ENCODE measurements at regions not wholly inside any gene's neighbourhood (a gene's known extent, or its start where the extent isn't known, plus 50 kb on each side); places are given as distances from the start of the nearest gene placed in this dataset.
"Not testable (repeated sequence)": the region's sequence is repeated elsewhere in the genome, so short reads cannot be mapped to it uniquely, and the experiment has no call there.

- no peak for DNase-seq (ENCODE audit: low spot score)
Measured at GRCh38 chr5:120151181-120151580, 312.9 kb upstream of the PRR16 start.

DNA sequence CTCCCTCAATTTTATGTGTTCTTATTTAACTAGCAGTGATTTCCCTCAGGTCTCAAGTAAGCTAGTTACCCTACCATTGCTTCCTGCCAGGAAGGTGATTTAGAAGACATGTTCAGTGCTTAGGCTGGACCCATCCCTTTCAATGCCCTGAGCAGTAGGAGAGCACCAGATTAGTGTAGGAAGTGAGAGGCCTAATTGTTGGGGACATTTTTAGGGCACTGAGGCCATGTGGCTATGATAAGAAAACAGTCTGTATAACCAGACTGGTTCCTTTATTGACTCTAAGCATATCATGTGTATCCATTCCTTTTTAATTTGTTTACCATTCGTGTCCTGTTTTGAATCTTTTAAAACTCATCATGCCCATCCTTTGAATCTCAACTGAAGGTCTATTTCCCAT is 312.3 kb upstream of the PRR16 start:
- DNase-seq (ENCODE audit: low spot score) = no peak

- DNase-seq (ENCODE audit: low spot score) = no peak
Measured at GRCh38 chr5:120152472-120152871, 311.6 kb upstream of the PRR16 start.

DNA sequence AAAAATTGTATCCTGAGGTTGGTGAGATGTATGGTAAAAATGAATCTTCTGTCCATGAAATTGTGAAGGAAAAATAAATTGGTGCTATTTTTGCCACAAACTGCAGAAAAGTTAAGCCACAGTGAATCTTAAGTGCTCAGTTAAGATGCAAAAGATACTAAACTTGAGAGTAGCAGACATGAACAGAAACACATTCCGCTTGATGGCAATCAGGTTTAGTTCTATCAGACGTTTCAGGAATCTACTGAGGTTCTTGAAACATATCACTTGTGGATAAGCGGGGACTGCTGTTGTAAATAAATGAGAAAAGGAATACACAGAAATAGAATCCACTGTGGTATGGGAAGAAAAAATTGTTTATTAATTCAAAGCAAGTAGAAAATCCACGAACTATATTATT is 311.2 kb upstream of the PRR16 start:
- no peak for DNase-seq (ENCODE audit: low spot score)

- DNase-seq (ENCODE audit: low spot score) = no peak
Measured at GRCh38 chr5:120153551-120153950, 310.5 kb upstream of the PRR16 start.

DNA sequence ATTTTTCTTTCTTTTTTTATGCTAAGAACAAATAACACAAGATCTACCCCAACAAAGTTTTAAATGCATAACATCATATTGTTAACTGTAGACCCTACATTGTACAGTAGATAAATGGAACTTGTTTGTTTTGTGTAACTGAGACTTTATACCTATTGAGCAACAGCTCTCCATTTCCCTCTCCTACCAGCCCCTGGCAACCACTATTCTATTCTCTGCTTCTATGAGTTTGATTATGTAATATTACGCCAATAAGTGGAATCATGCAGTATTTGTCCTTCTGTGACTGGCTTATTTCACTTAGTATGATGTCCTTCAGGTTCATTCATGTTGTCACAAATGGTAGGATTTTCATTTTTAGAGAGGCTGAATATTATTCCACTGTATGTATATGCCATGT is 308.2 kb upstream of the PRR16 start:
- DNase-seq (ENCODE audit: low spot score) = no peak

DNA sequence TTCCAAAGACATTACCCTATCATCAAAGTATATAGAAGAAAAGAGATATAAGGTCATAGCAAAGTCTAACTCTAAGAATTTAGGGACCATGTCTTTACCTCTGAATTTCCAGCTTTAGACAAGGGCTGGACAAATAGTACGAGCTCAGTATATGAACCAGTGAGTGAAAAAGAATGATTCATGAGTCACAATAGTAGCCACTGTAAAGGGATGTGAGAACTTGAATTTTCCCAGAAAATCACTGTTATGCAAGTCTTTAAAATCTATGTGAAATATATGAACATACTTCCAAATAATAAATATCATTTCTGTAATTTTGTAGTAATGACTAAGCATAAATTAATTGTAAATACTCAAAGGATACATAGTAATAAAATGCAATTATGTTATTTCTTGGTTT is 305.9 kb upstream of the PRR16 start:
- no peak for DNase-seq (ENCODE audit: low spot score)

DNA sequence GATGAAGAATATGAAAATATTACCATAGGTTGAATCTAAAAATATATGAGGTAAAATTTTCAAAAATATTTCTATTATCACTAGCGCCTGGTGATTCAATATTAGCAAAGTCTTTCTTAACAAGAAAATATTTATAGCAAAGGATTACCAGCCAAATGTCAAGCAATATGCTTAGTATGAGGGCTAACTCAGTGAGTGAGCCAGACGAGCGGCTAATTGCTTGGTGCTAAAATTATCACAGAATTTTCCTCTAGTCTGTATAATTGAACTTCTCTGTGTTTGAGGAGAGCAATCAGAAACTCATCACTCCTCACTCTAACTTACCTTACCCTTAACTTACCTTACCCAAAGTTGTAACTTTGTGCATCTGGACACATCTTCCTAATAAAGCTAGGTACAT is 304.9 kb upstream of the PRR16 start:
- DNase-seq (ENCODE audit: low spot score) = no peak

DNA sequence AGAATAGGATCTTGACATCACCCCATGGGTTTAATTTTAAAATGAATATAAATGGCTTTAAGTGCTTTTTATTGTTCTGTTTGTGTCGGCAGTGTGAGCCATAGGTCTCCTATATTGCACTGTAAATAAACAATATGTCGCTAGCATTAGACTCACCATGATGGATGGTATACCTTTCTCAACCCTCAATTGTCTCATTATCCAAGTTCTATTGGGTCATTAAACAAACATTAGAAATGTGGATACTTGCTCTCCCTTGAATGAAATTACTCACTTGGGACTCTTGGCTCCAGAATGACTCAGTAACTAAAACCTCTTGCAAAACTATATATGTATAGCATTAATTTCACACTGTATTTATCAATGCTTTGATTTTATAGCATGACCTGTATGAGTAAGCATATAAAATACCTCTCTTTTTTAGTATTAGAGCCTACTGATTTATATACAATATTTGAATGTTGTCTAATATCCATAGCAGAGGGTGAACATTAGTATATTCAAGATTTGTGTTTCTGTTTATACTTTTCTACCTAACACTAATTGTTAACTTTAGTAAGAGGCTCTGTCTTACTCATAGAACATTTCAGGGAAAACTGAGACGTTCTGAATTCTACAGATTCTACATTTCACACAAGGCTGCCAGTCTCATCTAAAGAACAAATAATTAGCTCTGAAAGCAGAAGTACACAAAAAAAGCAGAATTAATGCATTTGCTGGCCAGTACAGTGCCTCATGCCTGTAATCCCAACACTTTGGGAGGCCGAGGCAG is 303.8 kb upstream of the PRR16 start:
- no peak for DNase-seq (ENCODE audit: low spot score)

DNA sequence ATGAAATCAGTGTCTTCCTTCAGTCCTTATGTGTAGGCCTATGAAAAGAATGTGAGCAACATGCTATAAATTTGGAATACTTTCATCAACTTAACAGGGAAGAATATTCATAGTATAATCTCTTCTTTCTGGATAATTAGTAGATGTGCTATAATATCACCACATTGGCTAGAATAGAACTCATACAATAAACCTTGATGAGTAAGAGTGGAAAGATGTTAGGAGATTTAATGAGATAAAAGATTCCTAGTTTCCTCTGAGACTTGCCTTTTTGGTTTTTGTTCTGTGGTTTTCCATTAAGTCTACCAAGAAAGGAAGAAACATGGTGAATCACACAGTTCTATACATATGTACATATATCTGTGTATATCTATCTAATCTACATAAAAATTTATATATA is 301.8 kb upstream of the PRR16 start:
- no peak for DNase-seq (ENCODE audit: low spot score)

- DNase-seq (ENCODE audit: low spot score) = no peak
Measured at GRCh38 chr5:120164037-120164436, 300.1 kb upstream of the PRR16 start.

DNA sequence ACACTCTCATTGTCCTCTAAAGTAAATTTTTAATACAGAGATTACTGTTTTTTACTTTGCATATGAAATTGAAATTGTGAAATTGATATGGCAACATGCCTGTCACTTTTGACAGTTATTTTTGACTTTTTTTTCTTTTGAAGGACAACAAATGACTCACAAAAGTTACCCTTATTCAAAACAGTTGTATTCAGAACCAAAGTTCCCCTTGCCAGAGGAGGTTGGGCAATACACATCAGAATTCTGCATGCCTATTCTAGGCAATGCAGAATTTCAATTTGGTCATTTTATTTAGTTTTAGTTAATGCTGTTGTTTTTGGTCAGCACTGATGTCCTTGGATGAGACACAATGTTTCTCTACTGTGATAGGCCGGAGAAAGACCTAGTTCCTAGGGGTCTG is 299.1 kb upstream of the PRR16 start:
- DNase-seq (ENCODE audit: low spot score) = no peak

DNA sequence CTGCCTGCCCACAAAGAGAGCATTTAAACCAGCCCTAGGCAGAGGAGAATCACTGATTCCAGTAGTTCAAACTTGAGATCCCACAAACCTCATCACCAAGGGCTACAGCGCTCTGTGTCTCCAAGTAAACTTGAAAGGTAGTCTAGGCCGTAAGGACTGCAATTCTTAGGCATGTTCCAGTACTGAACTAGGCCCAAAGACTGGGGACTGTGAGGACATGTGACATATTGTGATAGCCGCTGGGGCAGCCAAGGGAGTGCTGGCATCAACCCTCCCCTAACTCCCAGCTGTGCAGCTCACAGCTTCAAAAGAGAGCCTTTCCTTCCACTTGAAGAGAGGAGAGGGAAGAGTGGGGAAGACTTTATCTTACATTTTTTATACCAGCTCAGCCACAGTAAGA is 291.0 kb upstream of the PRR16 start:
- no peak for DNase-seq (ENCODE audit: low spot score)

DNA sequence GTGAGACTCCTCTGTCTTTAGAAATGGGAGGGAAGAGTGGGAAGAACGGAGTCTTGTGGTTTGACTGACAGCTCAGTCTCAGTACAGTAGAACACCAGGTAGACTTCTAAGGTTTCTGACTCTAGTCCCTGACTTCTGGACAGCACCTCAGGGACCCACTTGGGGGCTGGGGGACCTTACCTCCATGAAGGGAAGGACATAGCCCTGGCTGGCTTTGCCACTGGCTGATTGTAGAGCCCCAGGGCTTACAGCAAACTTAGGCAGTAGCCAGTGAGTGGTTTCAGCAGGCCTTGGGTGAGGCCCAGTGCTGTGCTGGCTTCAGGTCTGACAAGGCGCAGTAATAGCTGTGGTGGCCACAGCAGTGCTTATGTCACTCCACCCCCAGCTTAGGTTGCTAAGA is 290.0 kb upstream of the PRR16 start:
- no peak for DNase-seq (ENCODE audit: low spot score)

- DNase-seq (ENCODE audit: low spot score) = not testable (repeated sequence)
Measured at GRCh38 chr5:120181238-120181637, 282.9 kb upstream of the PRR16 start.

- not testable (repeated sequence) for DNase-seq (ENCODE audit: low spot score)
Measured at GRCh38 chr5:120194650-120195049, 269.4 kb upstream of the PRR16 start.

GRCh38 chr5:120199559-120199958 is 264.5 kb upstream of the PRR16 start:
- DNase-seq (ENCODE audit: low spot score) = no peak

DNA sequence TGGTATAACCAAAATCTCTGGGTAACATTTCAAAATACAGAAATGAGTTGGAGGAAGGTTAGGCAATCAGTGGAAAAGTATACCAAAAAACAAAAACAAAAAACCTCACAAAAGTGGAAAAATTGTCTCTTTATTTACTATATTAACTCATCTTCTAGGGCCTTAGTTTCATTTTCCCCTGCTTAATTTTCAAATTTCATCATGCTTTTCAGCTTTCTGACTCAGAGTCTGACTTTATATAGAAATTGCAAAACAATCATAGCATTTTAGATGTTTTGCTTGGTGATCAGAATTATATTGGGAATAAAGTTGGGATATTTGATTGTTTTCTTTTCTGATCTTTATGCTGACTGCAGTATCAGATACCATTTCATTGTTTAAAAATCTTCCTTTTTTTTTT is 257.0 kb upstream of the PRR16 start:
- no peak for DNase-seq (ENCODE audit: low spot score)

- no peak for DNase-seq (ENCODE audit: low spot score)
Measured at GRCh38 chr5:120217001-120217400, 247.1 kb upstream of the PRR16 start.

- DNase-seq (ENCODE audit: low spot score) = no peak
Measured at GRCh38 chr5:120219988-120220387, 244.1 kb upstream of the PRR16 start.

GRCh38 chr5:120225524-120225923 is 238.6 kb upstream of the PRR16 start:
- DNase-seq (ENCODE audit: low spot score) = no peak

GRCh38 chr5:120228262-120229031 is 235.7 kb upstream of the PRR16 start:
- DNase-seq (ENCODE audit: low spot score) = no peak

- no peak for DNase-seq (ENCODE audit: low spot score)
Measured at GRCh38 chr5:120229036-120229435, 235.1 kb upstream of the PRR16 start.

GRCh38 chr5:120231563-120231962 is 232.5 kb upstream of the PRR16 start:
- no peak for DNase-seq (ENCODE audit: low spot score)

Data from CD4-positive, alpha-beta T cell treated with Interleukin-15 for 4 hours (primary cell).